Esophagus muscularis mucosa (tissue), 3 donors: ENCODE measurements at regions not wholly inside any gene's neighbourhood (a gene's known extent, or its start where the extent isn't known, plus 50 kb on each side); places are given as distances from the start of the nearest gene placed in this dataset.

ENCODE experiments used
- EP300 ChIP-seq: sonication (generic); formaldehyde crosslinking; IDR thresholded peaks from one replicate; pipeline ENCODE4 v1.6.1; 2017; ENCODE audit warnings: antibody characterized with exemption
- TF ChIP-seq, protein P1 (sequence below), 3 experiments: fragments of 200-600 bp in 2 of 3; fragments of 450-650 bp in 1 of 3; sonication (generic) in 2 of 3; IDR thresholded peaks; one replicate each; pipeline ENCODE4 v1.5.1; 2017 to 2019; ENCODE audit warnings: antibody characterized with exemption in 3 of 3, mild to moderate bottlenecking in 2 of 3, moderate library complexity in 1 of 3

DNA sequence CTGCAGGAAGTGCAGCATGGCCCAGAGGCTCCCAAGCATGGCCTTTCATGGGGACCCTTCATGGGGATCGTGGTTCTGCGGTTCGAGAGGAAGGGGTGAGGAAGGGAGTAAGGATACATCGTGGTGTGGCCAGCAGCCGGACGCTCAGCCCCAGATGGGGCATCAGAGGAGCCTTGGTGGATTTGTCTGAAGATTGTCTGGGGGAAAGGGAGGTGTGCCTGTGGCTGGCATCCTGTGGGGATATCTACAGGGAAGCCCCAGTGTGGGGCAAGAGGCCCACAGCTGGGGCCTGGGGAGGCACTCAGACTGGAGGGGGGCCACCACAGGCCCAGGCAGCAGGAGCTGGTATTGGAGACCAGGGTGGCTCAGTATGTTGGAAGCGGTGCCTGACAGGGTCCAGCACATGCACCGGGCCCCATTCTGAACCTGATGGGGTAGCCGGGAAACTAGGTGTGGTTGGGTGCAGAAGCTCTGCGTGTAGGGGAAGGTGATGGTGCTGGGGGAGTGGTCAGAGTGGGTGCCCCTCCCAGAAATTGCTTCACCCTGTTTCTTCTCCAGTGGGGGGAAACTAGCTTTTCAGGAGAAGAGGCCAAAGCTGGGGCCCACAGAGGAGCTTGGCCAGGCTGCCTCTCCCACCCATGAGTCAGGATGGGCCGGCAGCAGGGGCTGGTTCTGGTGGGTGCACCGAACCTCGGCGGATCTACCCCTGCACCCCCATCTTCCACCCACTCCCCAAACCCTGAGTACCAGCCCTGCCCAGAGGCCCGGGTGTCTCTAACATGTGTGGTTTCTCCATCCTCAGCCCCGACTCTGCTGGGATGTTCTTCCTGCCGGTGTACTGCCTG lies 274.4 kb upstream of the HDAC4 start:
- TF ChIP-seq, protein P1, sequence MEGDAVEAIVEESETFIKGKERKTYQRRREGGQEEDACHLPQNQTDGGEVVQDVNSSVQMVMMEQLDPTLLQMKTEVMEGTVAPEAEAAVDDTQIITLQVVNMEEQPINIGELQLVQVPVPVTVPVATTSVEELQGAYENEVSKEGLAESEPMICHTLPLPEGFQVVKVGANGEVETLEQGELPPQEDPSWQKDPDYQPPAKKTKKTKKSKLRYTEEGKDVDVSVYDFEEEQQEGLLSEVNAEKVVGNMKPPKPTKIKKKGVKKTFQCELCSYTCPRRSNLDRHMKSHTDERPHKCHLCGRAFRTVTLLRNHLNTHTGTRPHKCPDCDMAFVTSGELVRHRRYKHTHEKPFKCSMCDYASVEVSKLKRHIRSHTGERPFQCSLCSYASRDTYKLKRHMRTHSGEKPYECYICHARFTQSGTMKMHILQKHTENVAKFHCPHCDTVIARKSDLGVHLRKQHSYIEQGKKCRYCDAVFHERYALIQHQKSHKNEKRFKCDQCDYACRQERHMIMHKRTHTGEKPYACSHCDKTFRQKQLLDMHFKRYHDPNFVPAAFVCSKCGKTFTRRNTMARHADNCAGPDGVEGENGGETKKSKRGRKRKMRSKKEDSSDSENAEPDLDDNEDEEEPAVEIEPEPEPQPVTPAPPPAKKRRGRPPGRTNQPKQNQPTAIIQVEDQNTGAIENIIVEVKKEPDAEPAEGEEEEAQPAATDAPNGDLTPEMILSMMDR (IDR thresholded peaks at IDR 0.05), result no peak
- TF ChIP-seq EP300, result no peak
